WTC11 (cell line): ENCODE measurements at regions not wholly inside any gene's neighbourhood (a gene's known extent, or its start where the extent isn't known, plus 50 kb on each side); places are given as distances from the start of the nearest gene placed in this dataset.

Source experiments
- ATAC-seq: fragments of 200-7000 bp; cut with Tn5 transposase; 2 replicates; pipeline ENCODE4 v1.10.0; 2021; ENCODE audit warnings: mild to moderate bottlenecking, moderate library complexity
- CTCF ChIA-PET: fragments of 300-600 bp; sonication (Branson Sonifier 250); formaldehyde crosslinking; loops from one replicate; lab custom pipeline; 2021; ENCODE audit warnings: antibody characterized with exemption; lab: Charles Lee
- POLR2A ChIA-PET: fragments of 350-600 bp; sonication (Branson Sonifier 250); formaldehyde crosslinking; loops from one replicate; lab custom pipeline; 2021; ENCODE audit warnings: antibody characterized with exemption; lab: Charles Lee
- DNase-seq: peaks from one replicate; pipeline ENCODE4 v3.0.0; 2021; ENCODE audit warnings: low spot score
- H3K27ac Mint-ChIP-seq: 2 replicates; pipeline ENCODE4 v1.8.0; 2021; ENCODE audit warnings: mixed read lengths
- H3K27me3 Mint-ChIP-seq: 2 replicates; pipeline ENCODE4 v1.8.0; 2021; ENCODE audit warnings: low read depth, mild to moderate bottlenecking, moderate library complexity, mixed read lengths
- H3K36me3 Mint-ChIP-seq: 2 replicates; pipeline ENCODE4 v1.8.0; 2021; ENCODE audit warnings: mixed read lengths
- H3K4me1 Mint-ChIP-seq: 2 replicates; pipeline ENCODE4 v1.8.0; 2022; ENCODE audit warnings: mixed read lengths
- H3K4me3 Mint-ChIP-seq: 2 replicates; pipeline ENCODE4 v1.8.0; 2021; ENCODE audit warnings: mild to moderate bottlenecking, moderate library complexity, mixed read lengths
- H3K9me3 Mint-ChIP-seq: 2 replicates; pipeline ENCODE4 v1.8.0; 2021; ENCODE audit warnings: mixed read lengths
- EMX1 ChIP-seq: fragments of 250-450 bp; sonication (Bioruptor Pico); IDR thresholded peaks from 2 replicates; pipeline ENCODE4 v1.8.0; 2021; ENCODE audit warnings: mild to moderate bottlenecking
- ESRRA ChIP-seq: sonication (generic); formaldehyde crosslinking; IDR thresholded peaks from 2 replicates; pipeline ENCODE4 v1.8.1; 2022; ENCODE audit warnings: mild to moderate bottlenecking, missing genetic modification reagents, borderline replicate concordance
- FOXK1 ChIP-seq: sonication (generic); formaldehyde crosslinking; IDR thresholded peaks from 2 replicates; pipeline ENCODE4 v1.8.0; 2022; ENCODE audit warnings: mild to moderate bottlenecking, moderate library complexity, missing genetic modification reagents
- HMGA2 ChIP-seq: fragments of 250-450 bp; sonication (Bioruptor Pico); IDR thresholded peaks from 2 replicates; pipeline ENCODE4 v1.4.0; 2021; ENCODE audit warnings: mild to moderate bottlenecking, moderate library complexity
- IRF2 ChIP-seq: sonication (generic); formaldehyde crosslinking; IDR thresholded peaks from 2 replicates; pipeline ENCODE4 v1.8.0; 2022; ENCODE audit warnings: low read depth, missing genetic modification reagents, borderline replicate concordance
- PRRX2 ChIP-seq: fragments of 250-450 bp; sonication (Bioruptor Pico); IDR thresholded peaks from 2 replicates; pipeline ENCODE4 v1.8.0; 2021; ENCODE audit warnings: mild to moderate bottlenecking
- RELA ChIP-seq: sonication (generic); formaldehyde crosslinking; IDR thresholded peaks from 2 replicates; pipeline ENCODE4 v1.8.1; 2022; ENCODE audit warnings: missing genetic modification reagents, mild to moderate bottlenecking, borderline replicate concordance
- SMAD4 ChIP-seq: sonication (generic); formaldehyde crosslinking; IDR thresholded peaks from 2 replicates; pipeline ENCODE4 v1.8.0; 2022; ENCODE audit warnings: mild to moderate bottlenecking, missing genetic modification reagents
- TEAD1 ChIP-seq: sonication (generic); formaldehyde crosslinking; IDR thresholded peaks from 2 replicates; pipeline ENCODE4 v1.8.0; 2022; ENCODE audit warnings: mild to moderate bottlenecking, missing genetic modification reagents
- TF ChIP-seq, protein P1 (sequence below): sonication (generic); formaldehyde crosslinking; IDR thresholded peaks from 2 replicates; pipeline ENCODE4 v1.8.1; 2022; ENCODE audit warnings: low read depth, missing genetic modification reagents, borderline replicate concordance
- TF ChIP-seq, protein P2 (sequence below): sonication (generic); formaldehyde crosslinking; IDR thresholded peaks from 2 replicates; pipeline ENCODE4 v1.8.0; 2022; ENCODE audit warnings: missing genetic modification reagents
- TF ChIP-seq, protein P3 (sequence below): sonication (generic); formaldehyde crosslinking; IDR thresholded peaks from 2 replicates; pipeline ENCODE4 v1.8.0; 2023; ENCODE audit warnings: mild to moderate bottlenecking, missing genetic modification reagents

DNA sequence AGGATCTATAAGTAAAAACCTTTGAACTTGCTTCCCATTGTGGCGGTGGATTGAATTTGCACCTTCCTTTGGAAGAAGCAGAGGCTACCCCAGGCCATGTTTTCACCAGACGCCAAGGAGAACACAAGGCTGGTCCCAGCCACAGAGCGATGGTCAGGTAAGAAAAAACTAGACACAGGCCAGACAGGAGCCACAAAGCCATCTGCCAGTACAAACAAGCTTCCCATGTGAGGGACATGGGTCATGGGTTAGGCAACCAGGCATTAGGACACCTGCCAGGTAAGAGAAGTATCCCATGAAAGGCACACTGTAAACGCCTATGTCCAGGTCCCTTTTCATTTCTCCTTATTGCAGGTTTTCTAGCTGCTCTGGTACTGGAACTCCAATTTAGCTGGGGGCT lies 190.2 kb downstream of the KLF13 start (continued):
- no peak for TF ChIP-seq FOXK1

DNA sequence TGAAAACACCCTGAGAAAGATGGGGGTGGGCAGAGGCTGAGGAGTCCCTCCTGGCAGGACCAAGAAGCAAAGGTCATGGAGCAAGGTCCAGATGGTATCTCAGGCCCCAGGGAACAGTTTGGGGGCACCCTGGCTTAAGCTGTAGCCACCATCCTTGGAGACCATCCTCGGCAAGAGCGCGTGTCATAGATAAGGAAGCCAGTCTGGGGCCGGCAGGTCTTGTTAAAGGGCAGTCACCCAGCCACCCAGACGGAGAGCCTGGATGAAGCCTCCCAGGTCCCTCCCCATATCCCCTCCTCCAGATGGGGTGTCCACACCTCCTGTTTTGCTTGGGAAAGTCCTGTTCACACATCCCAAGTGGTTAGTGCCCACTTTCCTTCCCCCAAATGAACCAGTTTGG lies 191.1 kb downstream of the KLF13 start:
- TF ChIP-seq, protein P1, sequence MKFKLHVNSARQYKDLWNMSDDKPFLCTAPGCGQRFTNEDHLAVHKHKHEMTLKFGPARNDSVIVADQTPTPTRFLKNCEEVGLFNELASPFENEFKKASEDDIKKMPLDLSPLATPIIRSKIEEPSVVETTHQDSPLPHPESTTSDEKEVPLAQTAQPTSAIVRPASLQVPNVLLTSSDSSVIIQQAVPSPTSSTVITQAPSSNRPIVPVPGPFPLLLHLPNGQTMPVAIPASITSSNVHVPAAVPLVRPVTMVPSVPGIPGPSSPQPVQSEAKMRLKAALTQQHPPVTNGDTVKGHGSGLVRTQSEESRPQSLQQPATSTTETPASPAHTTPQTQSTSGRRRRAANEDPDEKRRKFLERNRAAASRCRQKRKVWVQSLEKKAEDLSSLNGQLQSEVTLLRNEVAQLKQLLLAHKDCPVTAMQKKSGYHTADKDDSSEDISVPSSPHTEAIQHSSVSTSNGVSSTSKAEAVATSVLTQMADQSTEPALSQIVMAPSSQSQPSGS (CRISPR knock-in tag) = no peak
- no peak for TF ChIP-seq IRF2 (CRISPR knock-in tag)
- TF ChIP-seq, protein P2, sequence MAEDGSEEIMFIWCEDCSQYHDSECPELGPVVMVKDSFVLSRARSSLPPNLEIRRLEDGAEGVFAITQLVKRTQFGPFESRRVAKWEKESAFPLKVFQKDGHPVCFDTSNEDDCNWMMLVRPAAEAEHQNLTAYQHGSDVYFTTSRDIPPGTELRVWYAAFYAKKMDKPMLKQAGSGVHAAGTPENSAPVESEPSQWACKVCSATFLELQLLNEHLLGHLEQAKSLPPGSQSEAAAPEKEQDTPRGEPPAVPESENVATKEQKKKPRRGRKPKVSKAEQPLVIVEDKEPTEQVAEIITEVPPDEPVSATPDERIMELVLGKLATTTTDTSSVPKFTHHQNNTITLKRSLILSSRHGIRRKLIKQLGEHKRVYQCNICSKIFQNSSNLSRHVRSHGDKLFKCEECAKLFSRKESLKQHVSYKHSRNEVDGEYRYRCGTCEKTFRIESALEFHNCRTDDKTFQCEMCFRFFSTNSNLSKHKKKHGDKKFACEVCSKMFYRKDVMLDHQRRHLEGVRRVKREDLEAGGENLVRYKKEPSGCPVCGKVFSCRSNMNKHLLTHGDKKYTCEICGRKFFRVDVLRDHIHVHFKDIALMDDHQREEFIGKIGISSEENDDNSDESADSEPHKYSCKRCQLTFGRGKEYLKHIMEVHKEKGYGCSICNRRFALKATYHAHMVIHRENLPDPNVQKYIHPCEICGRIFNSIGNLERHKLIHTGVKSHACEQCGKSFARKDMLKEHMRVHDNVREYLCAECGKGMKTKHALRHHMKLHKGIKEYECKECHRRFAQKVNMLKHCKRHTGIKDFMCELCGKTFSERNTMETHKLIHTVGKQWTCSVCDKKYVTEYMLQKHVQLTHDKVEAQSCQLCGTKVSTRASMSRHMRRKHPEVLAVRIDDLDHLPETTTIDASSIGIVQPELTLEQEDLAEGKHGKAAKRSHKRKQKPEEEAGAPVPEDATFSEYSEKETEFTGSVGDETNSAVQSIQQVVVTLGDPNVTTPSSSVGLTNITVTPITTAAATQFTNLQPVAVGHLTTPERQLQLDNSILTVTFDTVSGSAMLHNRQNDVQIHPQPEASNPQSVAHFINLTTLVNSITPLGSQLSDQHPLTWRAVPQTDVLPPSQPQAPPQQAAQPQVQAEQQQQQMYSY = no peak
- peaks cover 9% of the 10 kb centered on the region for H3K4me1 Mint-ChIP-seq
- no peak overlapping the region for H3K27ac Mint-ChIP-seq
- H3K27me3 Mint-ChIP-seq = no peaks in the 10 kb centered on the region
- DNase-seq = no peak
- CTCF ChIA-PET = interaction anchor here (1.3 kb wide), 1 partner anchor 389 kb away, joined by 3 read pairs; no protein-coding TSS in a partner anchor
- no peak overlapping the region for H3K4me3 Mint-ChIP-seq
- H3K9me3 Mint-ChIP-seq = peaks cover 19% of the 10 kb centered on the region
- H3K36me3 Mint-ChIP-seq = no peaks in the 10 kb centered on the region
- POLR2A ChIA-PET = no interaction called here
- no peak for ATAC-seq

DNA sequence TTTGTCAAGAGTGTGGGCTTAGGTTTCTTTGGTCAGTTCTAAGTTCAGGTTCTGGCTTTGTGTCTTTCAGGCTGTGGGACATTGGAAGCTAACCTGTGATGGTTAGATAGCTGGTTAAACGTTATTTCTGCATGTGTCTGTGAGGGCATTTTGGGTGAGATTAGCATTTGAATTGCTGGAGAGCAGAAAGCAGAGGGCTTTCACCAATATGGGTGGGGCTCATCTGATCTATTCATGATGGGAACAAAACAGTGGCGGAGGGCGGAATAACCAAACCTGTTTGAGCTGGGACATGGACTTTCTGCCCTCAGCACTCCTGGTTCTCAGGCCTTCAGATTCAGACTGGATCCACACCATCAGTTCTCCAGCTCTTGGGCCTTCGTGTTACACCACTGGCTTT lies 195.4 kb downstream of the KLF13 start:
- no peak overlapping the region for H3K27ac Mint-ChIP-seq
- no peak overlapping the region for H3K4me3 Mint-ChIP-seq
- H3K9me3 Mint-ChIP-seq = no peaks in the 10 kb centered on the region
- CTCF ChIA-PET = interaction anchor here (1.2 to 1.5 kb wide), 3 partner anchors 23 to 456 kb away, joined by 3 to 4 read pairs (median 4); no protein-coding TSS in a partner anchor
- no peaks in the 10 kb centered on the region for H3K27me3 Mint-ChIP-seq
- DNase-seq = no peak
- TF ChIP-seq, protein P2 = no peak
- TF ChIP-seq TEAD1 (CRISPR knock-in tag) (no peak), EMX1 (CRISPR knock-in tag) (no peak), ESRRA (CRISPR knock-in tag) (no peak), PRRX2 (CRISPR knock-in tag) (no peak), HMGA2 (CRISPR knock-in tag) (no peak), RELA (CRISPR knock-in tag) (no peak), SMAD4 (no peak)
- TF ChIP-seq, protein P3, sequence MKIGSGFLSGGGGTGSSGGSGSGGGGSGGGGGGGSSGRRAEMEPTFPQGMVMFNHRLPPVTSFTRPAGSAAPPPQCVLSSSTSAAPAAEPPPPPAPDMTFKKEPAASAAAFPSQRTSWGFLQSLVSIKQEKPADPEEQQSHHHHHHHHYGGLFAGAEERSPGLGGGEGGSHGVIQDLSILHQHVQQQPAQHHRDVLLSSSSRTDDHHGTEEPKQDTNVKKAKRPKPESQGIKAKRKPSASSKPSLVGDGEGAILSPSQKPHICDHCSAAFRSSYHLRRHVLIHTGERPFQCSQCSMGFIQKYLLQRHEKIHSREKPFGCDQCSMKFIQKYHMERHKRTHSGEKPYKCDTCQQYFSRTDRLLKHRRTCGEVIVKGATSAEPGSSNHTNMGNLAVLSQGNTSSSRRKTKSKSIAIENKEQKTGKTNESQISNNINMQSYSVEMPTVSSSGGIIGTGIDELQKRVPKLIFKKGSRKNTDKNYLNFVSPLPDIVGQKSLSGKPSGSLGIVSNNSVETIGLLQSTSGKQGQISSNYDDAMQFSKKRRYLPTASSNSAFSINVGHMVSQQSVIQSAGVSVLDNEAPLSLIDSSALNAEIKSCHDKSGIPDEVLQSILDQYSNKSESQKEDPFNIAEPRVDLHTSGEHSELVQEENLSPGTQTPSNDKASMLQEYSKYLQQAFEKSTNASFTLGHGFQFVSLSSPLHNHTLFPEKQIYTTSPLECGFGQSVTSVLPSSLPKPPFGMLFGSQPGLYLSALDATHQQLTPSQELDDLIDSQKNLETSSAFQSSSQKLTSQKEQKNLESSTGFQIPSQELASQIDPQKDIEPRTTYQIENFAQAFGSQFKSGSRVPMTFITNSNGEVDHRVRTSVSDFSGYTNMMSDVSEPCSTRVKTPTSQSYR (CRISPR knock-in tag) = no peak
- peaks cover 12% of the 10 kb centered on the region for H3K4me1 Mint-ChIP-seq
- ATAC-seq = peak; percentile 24; the same call in 1 of the 2 replicates
- POLR2A ChIA-PET = no interaction called here
- H3K36me3 Mint-ChIP-seq = no peaks in the 10 kb centered on the region
